ENCODE measurements at regions not wholly inside any gene's neighbourhood (a gene's known extent, or its start where the extent isn't known, plus 50 kb on each side); places are given as distances from the start of the nearest gene placed in this dataset.

- TF ChIP-seq SOX6 (IDR thresholded peaks at IDR 0.05) = peak; percentile 98
- TF ChIP-seq EP300 (IDR thresholded peaks at IDR 0.05; ENCODE audit: low read length) = peak; percentile 87
- TF ChIP-seq HDAC2 (IDR thresholded peaks at IDR 0.05) = 0 out of 2 replicates have a peak, but pooled peaks have one; percentile 32
- no peak for TF ChIP-seq TSC22D4 (tag; IDR thresholded peaks at IDR 0.05)
- peak; percentile 83 for TF ChIP-seq MEF2A (IDR thresholded peaks at IDR 0.05; ENCODE audit: control insufficient read depth, low read depth, low read length)
- TF ChIP-seq NR2C2 (CRISPR knock-in tag; IDR thresholded peaks at IDR 0.05) = no peak
- peak; percentile 71 for TF ChIP-seq NR2C2 (tag; IDR thresholded peaks at IDR 0.05)
- no peak for TF ChIP-seq SIN3A (IDR thresholded peaks at IDR 0.05; ENCODE audit: borderline replicate concordance in 2 of 2, control insufficient read depth in 1 of 2, low read depth in 2 of 2, low read length in 2 of 2)
- TF ChIP-seq TBL1XR1 (IDR thresholded peaks at IDR 0.05; ENCODE audit: low read length in 2 of 2) = peak in 1 of 2 experiments; percentile 56; a peak in 1 of 4 replicates
- TF ChIP-seq ZEB2 (IDR thresholded peaks at IDR 0.05) = peak; percentile 88
- TF ChIP-seq TOE1 (IDR thresholded peaks at IDR 0.05; ENCODE audit: borderline replicate concordance) = no peak
- TF ChIP-seq TOE1 (CRISPR knock-in tag; IDR thresholded peaks at IDR 0.05; ENCODE audit: borderline replicate concordance, low read depth) = no peak
- peak; percentile 87 for TF ChIP-seq CXXC5 (CRISPR knock-in tag; IDR thresholded peaks at IDR 0.05)
- TF ChIP-seq MAFG (tag; conservative IDR thresholded peaks at IDR 0.05) = 0 out of 2 replicates have a peak, but pooled peaks have one; percentile 35
- peak; percentile 92 for TF ChIP-seq ARID1B (IDR thresholded peaks at IDR 0.05)
- TF ChIP-seq FOSL1 (tag; conservative IDR thresholded peaks at IDR 0.05) = peak; percentile 66
- peak; percentile 70 for TF ChIP-seq MTA2 (IDR thresholded peaks at IDR 0.05; ENCODE audit: low read depth)
- TF ChIP-seq RAD21 (CRISPR knock-in tag; conservative IDR thresholded peaks at IDR 0.05 in 1 of 2, IDR thresholded peaks at IDR 0.05 in 1 of 2) = no peak; a peak in 3 of 4 replicates
- peak; percentile 88 for TF ChIP-seq JUND (IDR thresholded peaks at IDR 0.05; ENCODE audit: borderline replicate concordance, low read depth, low read length)
- peak; percentile 93; the same call in 2 of the 3 replicates for TF ChIP-seq JUND (tag; IDR thresholded peaks at IDR 0.05; ENCODE audit: borderline replicate concordance, low read depth, low read length)
- peak; percentile 50; the same call in 1 of the 2 replicates for TF ChIP-seq RNF2 (IDR thresholded peaks at IDR 0.05)
- TF ChIP-seq GATAD2B (IDR thresholded peaks at IDR 0.05; ENCODE audit: borderline replicate concordance) = no peak
- TF ChIP-seq NCOA1 (IDR thresholded peaks at IDR 0.05; ENCODE audit: low read depth) = 0 out of 2 replicates have a peak, but pooled peaks have one; percentile 34
- peak; percentile 99 for TF ChIP-seq CTBP1 (IDR thresholded peaks at IDR 0.05; ENCODE audit: borderline replicate concordance)
- peak; percentile 83 for TF ChIP-seq ATF3 (IDR thresholded peaks at IDR 0.05)
- peak; percentile 74; the same call in 1 of the 2 replicates for TF ChIP-seq ATF3 (CRISPR knock-in tag; conservative IDR thresholded peaks at IDR 0.05)
- TF ChIP-seq ESRRA (IDR thresholded peaks at IDR 0.05; ENCODE audit: borderline replicate concordance, low read depth) = peak; percentile 31; the same call in 1 of the 2 replicates
- peak; percentile 17; the same call in 1 of the 2 replicates for TF ChIP-seq ARID3A (IDR thresholded peaks at IDR 0.05; ENCODE audit: borderline replicate concordance, low read depth, low read length)
- peak; percentile 95 for TF ChIP-seq ATF7 (IDR thresholded peaks at IDR 0.05)
Observed at GRCh38 chr6:134585517-134585873, 267.6 kb upstream of the SGK1 start (continued).
